ENCODE measurements at regions not wholly inside any gene's neighbourhood (a gene's known extent, or its start where the extent isn't known, plus 50 kb on each side); places are given as distances from the start of the nearest gene placed in this dataset.

- no peaks in the 10 kb centered on the region for H3K36me3 ChIP-seq (ENCODE audit: insufficient read depth in 1 of 2, low read depth in 1 of 2)
- peaks cover 0 to under 1% (median 0%) of the 10 kb centered on the region in 3 donors for H3K27me3 ChIP-seq (ENCODE audit: insufficient read depth in 3 of 3, low read length in 2 of 3)
- peak overlapping the region; percentile 62 for H3K27ac ChIP-seq
- peak overlapping the region; percentile 77 for H3K4me3 ChIP-seq
- intact Hi-C loops (cut with DNase I), result no loop called here
- peaks cover 6% of the 10 kb centered on the region for H3K4me1 ChIP-seq
- 1 to 2% (median 2%) methylated on average over 9 of the region's 9 CpGs for WGBS, 3 donors
- H3K9me3 ChIP-seq, result no peaks in the 10 kb centered on the region
- DNase-seq (peak; percentile 34 to 57), ATAC-seq (peak; percentile 28 to 75 (median 58))
- TF ChIP-seq CTCF (IDR thresholded peaks at IDR 0.05), result no peak
These were observed 73.4 kb upstream of the EIF5 start for GRCh38 chr14:103260629-103261124.

GRCh38 chr14:103267226-103267910 is 66.7 kb upstream of the EIF5 start:
- intact Hi-C loops (cut with DNase I), result no loop called here
- 69 to 80% (median 77%) methylated on average over 11 of the region's 11 CpGs for whole genome bisulfite sequencing, 3 donors
- no peak for ATAC-seq

GRCh38 chr14:103271189-103271588 is 62.8 kb upstream of the EIF5 start:
- H3K9me3 ChIP-seq, result no peaks in the 10 kb centered on the region
- ATAC-seq, result no peak
- no peaks in the 10 kb centered on the region for H3K36me3 ChIP-seq (ENCODE audit: insufficient read depth in 1 of 2, low read depth in 1 of 2)
- no peak overlapping the region for H3K27ac ChIP-seq
- H3K27me3 ChIP-seq (ENCODE audit: insufficient read depth in 3 of 3, low read length in 2 of 3), result peaks cover 0 to 32% (median 9%) of the 10 kb centered on the region in 3 donors
- no peak for TF ChIP-seq CTCF (IDR thresholded peaks at IDR 0.05)
- H3K4me3 ChIP-seq, result no peak overlapping the region
- DNase-seq, result no peak
- intact Hi-C loops (cut with DNase I), result no loop called here
- H3K4me1 ChIP-seq, result no peaks in the 10 kb centered on the region
- WGBS, 3 donors, result 93 to 98% (median 95%) methylated on average over 7 of the region's 7 CpGs

More at GRCh38 chr14:103267226-103267910, 66.7 kb upstream of the EIF5 start:
- Histone ChIP-seq H3K27me3 (ENCODE audit: insufficient read depth in 3 of 3, low read length in 2 of 3) (no peaks in the 10 kb centered on the region), H3K9me3 (no peaks in the 10 kb centered on the region), H3K36me3 (ENCODE audit: insufficient read depth in 1 of 2, low read depth in 1 of 2) (no peaks in the 10 kb centered on the region), H3K4me1 (no peaks in the 10 kb centered on the region), H3K27ac (no peak overlapping the region), H3K4me3 (no peak overlapping the region)
- no peak for DNase-seq
- no peak for TF ChIP-seq CTCF (IDR thresholded peaks at IDR 0.05)

GRCh38 chr14:103273145-103273744 is 60.8 kb upstream of the EIF5 start:
- Histone ChIP-seq H3K27ac (no peak overlapping the region), H3K36me3 (ENCODE audit: insufficient read depth in 1 of 2, low read depth in 1 of 2) (no peaks in the 10 kb centered on the region), H3K4me3 (peak overlapping the region; percentile 65), H3K9me3 (no peaks in the 10 kb centered on the region), H3K27me3 (ENCODE audit: insufficient read depth in 3 of 3, low read length in 2 of 3) (peaks cover 0 to 51% (median 9%) of the 10 kb centered on the region in 3 donors), H3K4me1 (no peaks in the 10 kb centered on the region)
- DNase-seq, result peak in 1 of 2 donors; percentile 22
- 6 to 12% (median 10%) methylated on average over 44 to 63 of the region's 63 CpGs for WGBS, 3 donors
- TF ChIP-seq CTCF (IDR thresholded peaks at IDR 0.05), result no peak
- peak; percentile 34 to 57 (median 47) for ATAC-seq
- intact Hi-C loops (cut with DNase I), result no loop called here

Data from psoas muscle (tissue), 7 donors.